HG03103 (cell line): ENCODE measurements at regions not wholly inside any gene's neighbourhood (a gene's known extent, or its start where the extent isn't known, plus 50 kb on each side); places are given as distances from the start of the nearest gene placed in this dataset.

Experiments used
- ATAC-seq: cut with Tn5 transposase; IDR thresholded peaks from one replicate; pipeline ENCODE4 v1.9.1; 2021; ENCODE audit warnings: low read depth; ENCODE audit not compliant: unreplicated experiment

DNA sequence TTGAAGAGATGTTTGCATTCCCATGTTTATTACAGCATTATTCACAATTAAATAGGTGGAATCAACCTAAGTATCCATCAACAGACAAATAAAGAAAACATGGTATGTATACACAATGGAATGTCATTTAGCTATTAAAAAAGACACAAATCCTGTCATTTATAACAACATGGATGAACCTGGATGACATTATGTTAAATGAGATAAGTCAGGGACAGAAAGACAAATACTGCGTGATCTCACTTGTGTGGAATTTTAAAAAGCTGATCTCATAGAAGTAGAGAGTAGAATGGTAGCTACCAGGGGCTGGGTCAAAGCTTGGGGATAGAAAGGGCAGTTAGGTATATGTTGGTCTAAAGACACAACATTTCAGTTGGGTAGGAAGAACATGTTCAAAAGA, 376.3 kb downstream of the EPHA4 start:
- ATAC-seq = no peak

DNA sequence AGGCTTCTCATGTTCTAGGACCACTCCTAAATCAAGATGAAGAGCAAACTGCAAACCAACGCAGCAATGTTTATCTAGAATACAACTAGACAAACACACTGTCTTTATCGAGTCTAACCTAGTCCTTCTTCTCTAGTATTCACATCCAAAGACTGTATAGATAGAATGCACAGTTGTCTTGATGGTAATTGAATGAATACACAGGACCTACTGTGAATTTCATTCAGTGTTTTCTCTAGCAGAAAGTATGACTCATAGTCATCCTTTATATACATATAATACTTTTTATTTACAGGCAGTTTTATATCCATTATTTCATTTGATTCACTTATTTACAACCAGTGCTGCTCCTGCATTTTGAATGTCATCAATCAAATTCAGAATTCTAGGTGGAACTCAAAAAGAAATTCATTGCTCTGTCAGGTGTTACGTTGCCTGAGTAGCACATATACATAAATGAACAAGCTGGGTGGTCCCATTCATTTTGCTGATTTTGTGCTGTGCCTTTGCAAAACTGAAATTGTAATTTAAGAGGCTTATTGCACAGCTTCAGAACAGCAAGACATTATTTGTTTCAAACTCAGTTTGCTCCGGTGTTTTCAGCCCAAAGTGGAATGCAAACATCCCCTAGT, 374.8 kb downstream of the EPHA4 start:
- no peak for ATAC-seq

DNA sequence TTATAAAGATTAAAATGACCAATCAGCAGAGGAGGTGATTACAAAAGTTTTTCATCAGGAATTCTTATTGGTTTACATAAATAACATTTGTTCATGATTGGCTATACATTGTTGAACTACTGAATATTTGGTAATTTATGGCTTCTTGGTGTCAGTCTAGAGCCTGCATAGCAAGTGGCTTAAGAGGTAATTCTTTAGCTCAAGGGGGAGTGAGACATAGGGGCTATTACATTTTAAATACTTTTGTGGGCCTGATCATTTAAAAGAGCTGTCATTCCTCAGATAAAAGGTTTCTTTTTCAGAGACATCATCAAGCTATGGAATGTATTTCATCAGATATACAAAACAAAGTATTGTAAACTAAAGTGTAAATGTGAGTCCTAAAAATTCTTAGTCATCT, 373.8 kb downstream of the EPHA4 start:
- ATAC-seq = no peak

DNA sequence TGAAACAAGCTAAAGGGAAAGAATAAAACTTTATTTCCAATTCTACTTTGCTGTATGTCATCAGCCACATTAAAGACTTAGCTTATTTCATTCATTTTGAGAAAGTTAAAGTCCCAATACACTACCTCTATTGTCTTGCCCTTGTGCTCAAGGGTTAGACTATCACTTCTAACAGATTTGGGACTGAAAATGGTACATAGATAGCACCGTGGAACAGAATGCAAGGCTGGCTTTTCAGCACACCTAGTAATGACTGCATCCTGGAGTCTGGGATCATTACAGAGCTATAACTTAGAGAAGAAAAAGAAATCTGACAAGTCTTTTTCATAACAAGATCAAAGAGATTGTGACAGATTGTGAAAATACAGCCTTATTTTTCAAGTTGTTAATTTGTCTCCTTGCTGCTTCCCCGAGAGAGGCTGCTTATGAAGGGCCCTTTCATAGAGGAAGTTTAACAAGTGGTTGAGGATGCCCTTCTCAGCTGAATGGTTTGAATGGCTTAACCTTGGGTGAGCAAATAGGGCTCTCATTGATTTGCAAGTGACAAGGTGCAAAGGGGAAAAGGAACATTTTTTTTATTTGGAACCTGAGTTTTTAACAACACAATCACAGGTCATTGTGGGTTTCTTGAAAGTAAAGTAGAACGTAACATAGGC, 371.8 kb downstream of the EPHA4 start:
- no peak for ATAC-seq

DNA sequence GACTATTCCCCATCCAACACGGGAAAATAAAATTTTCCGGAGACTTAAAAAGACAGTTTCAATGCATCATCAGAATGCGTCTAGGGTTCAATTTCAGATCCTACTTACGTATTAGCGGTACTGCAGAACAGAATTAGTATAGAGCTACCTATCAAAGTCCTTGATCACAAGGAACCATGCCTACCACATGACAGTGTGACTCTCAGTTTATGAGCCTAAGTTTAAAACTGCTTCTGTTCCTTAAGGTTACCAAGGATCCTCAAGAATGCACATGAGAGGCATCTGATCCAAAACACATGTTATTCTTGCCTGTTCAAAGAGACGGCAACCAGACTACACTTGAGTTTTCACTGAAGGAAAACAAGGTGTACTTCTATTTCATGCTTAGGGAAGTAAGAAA, 369.7 kb downstream of the EPHA4 start:
- no peak for ATAC-seq

DNA sequence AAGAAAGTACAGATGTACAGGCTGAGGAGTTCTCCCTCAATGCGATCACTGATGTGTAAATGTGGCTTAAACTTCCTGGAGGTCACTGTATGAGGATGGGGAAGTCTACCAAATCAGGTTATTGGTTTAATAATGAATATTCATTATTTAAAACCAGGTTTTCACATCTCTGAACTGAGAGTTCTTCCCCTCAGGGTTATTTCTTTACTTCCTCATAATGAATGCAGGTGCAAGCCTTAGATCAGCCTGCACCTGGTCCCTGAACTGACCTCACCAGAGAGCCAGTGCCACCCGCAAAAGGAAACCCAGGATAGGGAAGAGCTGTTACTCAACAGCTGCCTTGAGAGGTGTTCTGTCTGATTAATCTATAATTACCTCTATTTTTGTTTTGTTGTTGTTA, 369.0 kb downstream of the EPHA4 start:
- ATAC-seq = peak; percentile 82

DNA sequence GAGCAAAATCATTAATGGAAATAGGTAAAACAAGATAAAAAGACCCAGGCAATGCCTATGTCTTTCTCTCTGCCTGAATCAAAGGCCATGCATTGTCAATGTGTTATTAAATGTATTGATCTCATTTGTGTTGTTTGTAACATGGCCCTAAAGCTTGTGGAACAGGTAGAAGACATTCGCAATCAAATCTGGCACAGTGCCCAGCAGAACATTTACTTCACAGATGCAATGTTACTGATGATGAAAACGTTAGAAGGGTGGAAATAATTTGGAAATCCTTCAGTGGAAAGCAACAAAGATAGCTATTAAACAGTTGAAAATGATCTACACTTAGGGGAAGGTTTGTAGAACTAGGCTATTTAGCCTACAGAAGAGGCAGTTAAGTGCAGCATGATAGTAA, 368.2 kb downstream of the EPHA4 start:
- no peak for ATAC-seq

DNA sequence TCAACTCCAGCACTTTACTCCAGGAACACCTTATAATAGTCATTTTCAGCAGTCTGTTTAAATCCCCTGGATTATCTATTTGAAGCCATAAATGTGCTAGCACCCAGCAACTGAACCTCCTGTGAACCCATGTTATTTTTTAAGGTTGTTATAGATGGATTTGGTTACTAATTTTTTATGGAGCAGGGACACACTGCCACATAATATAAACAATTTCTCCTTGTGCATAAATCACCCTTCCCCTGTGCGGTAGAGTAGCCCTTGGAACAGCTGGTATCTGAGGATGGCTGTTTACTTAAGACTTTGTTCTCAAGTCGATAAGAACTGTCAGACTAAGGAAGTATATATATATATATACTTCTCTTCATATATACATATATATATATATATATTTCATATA, 367.4 kb downstream of the EPHA4 start:
- no peak for ATAC-seq

DNA sequence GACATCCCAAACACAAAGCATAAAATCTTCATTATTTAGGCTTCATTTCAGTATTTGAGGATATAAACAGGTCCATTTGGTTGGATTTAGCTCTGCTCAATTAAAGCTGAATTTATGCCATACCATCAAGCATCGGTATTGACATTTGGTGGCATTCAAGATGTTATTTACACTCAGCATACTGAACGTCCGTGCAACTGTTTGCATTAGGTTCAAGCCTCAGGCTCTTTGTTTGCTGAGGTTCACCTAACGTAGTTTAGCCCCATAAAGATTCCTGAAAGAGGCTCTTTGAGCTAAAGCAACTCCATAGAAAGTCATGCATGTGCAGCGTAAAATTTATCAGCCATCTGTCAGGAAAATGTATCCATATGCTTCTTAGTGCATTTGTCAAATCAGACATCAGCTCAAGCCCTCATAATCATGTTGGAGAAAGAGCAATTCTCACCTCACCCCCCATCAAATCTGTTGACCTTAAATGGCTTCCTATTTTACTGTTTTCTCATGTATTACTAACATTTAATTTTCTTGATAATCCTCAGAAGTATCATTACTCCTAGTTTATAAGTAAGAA, 366.9 kb downstream of the EPHA4 start:
- no peak for ATAC-seq

DNA sequence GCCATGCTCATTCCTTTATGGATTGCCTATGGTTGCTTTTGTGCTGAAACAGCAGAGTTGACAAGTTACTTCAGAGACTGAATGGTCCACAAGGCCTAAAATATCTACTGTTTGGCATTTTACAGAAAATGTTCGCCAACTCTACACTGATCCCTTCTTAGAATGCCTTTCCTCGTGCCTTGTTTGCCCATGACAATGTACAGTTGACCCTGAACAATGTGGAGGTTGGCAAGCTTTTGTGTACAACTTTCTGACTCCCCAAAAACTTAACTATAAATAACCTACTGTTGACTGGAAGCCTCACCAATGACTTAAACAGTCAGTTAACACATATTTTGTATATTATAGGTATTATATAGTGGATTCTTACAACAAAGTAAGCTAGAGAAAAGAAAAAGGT, 361.4 kb downstream of the EPHA4 start:
- no peak for ATAC-seq

DNA sequence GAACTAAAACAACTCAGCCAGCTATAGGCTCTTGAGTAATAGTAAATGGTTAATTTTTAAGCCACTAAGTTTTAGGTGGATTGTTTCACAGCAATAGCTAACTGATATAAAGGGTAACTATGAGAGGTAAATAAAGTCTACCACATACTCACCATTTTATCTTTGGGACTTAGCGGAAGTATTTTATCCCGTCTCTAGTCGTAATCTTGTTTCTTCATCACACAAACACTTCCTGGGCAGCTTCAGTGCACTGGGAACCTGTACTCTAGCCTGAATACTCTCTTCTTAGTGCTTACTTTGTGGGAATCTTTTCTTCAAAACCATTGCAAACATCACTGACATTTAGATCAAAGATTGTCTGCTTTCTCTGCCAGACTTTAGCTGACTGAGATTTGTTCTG, 360.5 kb downstream of the EPHA4 start:
- no peak for ATAC-seq

DNA sequence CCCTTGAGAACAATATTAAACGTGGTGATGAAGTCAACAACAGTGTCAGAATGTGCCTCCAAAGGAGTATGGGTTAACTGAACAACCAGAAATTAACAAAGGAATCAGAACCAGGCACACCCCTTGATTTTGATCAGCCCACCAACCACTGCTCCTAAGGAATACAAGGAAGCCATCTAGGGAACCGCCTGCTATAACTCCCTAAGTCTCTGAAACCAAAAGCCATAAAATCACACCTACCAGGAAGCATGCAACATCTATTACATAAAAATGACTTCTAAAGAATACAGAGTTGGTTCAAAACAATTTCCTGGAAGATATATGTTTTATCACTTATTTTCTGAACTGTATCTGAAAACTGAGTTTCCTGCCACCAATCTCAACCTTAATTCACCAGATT, 360.0 kb downstream of the EPHA4 start:
- ATAC-seq = no peak

DNA sequence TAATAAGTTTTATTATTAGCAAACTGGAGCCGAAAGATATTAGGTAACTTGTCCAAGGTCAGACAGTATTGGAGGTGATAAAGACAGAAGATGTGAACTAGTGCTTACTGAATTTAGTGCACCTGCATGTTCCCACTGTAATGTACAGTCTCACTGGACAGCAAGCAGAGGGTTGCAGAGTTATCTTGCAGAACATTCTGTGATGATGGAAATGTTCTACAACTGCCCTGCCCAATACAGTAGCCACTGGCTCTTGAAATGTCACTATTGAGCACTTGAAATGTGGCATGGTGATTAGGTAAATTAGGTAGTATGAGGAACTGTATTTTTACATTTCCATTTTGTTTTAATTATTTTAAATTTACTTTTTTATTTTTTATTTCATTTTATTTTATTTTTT, 356.6 kb downstream of the EPHA4 start:
- no peak for ATAC-seq

DNA sequence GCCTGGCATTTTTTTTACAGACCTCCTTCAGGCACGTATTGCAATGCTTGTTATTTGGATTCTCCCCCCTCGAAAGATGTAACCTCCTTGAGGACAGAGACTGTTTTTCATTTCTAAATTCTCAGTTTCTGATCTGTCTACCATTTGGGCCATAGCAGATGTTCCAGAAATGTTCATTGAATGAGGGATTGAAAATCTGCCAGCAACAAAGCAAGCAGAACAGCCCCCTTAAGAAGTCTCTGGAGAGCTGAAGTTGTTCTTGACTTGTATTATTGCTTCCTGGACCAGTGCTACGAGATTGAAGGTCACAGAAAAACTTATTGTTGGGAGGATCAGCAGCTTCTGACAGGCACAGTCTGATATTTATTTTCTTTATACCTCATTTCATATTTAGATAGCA, 355.5 kb downstream of the EPHA4 start:
- no peak for ATAC-seq

DNA sequence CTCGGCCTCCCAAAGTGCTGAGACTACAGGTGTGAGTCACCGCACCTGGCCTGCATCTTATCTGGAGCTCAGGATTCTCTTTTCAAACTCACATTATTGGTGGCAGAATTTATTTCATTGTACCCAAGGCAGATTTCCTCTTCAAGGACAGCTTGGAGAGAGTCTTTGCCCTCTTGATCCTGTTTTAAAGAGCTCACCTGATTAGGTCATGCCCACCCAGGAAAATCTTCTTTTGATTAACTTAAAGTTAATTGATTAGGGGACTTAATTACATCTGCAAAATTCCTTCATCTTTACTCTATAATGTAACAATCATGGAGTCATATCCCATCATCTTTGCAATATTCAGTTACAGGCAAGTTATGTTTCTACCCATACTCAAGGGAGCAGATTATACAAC, 346.4 kb downstream of the EPHA4 start:
- ATAC-seq = no peak

DNA sequence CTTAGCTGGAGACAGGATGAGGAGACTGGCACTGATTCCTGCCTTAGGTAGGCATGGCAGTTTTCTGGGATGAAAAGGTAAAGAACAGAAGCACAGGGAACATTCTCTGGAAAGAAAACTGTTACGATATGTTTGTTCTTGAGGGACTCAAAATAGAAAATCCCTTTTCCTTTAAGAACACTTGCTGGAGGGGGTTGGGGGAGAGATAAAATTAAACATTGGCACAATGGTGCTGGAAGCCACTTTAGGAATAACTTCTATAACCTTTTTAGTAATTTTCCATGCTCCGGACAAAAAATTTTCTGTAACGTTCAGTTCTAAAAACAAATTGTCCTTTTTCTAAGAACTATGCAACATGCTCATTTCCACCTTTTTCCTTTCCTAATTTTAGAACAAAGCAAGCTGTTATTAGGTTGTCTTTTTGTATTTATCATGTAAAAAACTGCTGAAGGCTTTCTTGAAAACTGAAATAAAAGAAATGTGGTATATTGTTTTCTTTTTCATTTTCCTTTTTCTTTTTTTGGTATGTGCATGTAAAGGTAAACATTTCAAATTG, 343.8 kb downstream of the EPHA4 start:
- ATAC-seq = no peak

DNA sequence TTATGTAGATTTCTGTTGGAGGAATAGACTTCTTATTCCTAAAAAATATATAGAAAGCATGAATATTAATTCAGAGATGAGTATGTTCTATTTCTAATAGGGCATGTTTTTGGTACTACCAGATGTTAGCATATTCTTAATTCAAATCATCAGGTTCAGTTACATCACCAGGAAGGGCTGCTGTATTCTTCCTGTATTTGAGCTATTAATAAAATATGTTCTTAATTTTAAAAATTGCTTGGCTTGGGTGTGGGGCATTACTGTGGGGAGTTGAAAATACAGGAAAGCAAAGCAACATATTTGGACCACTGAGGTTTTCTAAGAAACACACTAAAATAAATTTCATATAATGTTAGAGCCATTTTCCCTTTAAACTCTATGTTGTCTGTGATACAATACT, 343.0 kb downstream of the EPHA4 start:
- no peak for ATAC-seq

DNA sequence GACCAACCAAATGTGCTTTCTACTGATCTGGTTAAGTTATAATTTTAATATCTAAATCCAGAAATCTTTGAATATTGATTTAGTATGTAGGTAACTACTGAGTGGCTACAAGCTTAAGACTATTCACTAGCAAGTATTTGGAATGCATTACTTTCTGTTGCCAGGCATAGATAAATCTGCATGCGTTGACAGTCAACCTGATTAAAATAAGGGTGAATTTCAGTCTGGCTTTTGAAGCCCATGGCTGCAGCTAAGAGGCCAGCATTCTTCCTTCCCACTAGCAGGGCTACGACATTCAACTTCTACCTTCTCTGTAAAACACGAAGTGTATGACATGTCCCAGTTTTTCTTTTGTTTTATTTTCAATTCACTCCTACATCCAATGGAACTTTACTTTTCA, 340.6 kb downstream of the EPHA4 start:
- no peak for ATAC-seq

DNA sequence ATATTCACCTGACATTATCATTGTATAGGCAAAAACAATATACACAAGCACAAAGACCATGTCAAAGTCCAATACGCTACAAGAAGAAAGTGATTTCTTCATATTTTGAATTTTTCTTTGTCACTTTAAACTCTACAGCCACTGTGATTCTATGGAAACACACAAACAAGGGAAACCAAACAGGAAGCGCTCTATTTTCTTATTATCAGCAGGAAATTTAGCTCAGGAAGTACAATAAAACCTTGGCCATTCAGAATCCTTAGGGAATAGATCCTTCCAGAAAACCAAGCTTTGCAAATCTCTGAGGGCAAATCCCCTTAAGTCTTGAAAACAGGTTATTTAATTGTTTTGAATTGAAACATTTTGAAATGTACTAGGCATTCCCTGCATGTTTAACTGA, 336.2 kb downstream of the EPHA4 start:
- ATAC-seq = no peak

DNA sequence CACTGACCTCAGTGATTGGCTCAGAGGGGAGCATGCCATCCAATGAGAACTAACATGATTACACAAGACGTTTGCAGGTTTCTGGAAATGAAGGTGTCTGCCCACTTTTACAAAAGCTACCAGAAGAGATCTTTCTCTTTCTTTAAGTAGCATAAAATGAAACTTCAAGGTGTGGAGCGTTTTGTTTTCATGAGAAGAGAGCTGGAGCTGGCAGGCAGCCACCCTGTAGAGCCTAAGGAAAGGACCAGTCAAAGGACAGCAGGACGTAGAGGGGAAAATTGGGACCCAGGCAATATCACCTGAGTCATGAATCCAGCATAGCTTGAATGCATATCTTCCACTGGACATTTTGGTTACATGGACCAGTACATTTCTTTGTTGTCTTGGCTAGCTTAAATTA, 331.0 kb downstream of the EPHA4 start:
- no peak for ATAC-seq

DNA sequence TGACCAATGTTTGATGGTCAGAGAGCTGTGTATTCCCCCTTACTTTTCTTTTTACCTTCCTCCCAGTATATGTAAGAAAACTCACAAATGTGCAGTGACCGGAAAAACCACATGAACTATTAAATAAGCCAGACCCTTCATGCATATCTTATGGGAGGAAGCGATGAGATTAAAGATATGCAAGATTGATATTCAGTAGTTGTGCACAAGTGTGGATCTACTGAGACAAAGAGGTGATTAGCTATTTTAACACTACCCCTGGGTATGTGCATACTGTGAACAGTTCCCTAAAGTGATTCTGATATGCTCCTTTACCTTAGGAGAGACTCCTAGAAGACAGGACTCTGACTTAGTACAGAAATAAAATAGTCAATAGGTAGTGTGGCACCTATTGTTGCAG, 328.3 kb downstream of the EPHA4 start:
- no peak for ATAC-seq

DNA sequence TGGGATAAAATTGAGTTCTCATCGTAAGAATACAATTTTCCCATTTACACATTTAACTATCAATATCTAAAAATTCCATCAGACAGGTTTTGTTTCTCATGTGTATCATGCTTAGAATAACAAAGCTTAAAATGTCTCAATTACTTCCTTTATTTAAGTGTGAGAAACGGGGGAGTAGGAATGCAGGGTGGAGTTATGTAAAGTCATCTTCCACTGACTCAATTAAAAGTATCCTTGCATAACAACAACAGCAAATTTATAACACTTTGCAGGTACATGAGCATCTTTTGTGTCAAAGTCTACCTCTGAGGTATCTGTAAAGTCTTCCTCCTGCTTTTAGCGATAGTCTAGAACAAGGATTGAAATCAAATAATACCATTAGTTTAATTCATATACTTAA, 327.1 kb downstream of the EPHA4 start:
- no peak for ATAC-seq
